Stimulated activated naive CD8-positive, alpha-beta T cell treated with anti-CD3 and anti-CD28 coated beads, Interleukin-15, amount 100 ng/mL, for 72 hours (primary cell): ENCODE measurements at regions not wholly inside any gene's neighbourhood (a gene's known extent, or its start where the extent isn't known, plus 50 kb on each side); places are given as distances from the start of the nearest gene placed in this dataset.
"Not testable (repeated sequence)": the region's sequence is repeated elsewhere in the genome, so short reads cannot be mapped to it uniquely, and the experiment has no call there.

ENCODE experiments used
- ATAC-seq: fragments of 150-1000 bp; cut with Tn5 transposase; 2 replicates; pipeline ENCODE4 v1.10.0; 2021; ENCODE audit warnings: mild to moderate bottlenecking, moderate library complexity
- DNase-seq, 2 donors: peaks; one replicate each; pipeline ENCODE4 v3.0.0; 2021 to 2022
- H3K27ac Mint-ChIP-seq, 2 donors: one replicate each; pipeline ENCODE4 v1.8.0; 2022; ENCODE audit warnings: mild to moderate bottlenecking in 2 of 2, mixed read lengths in 2 of 2, moderate library complexity in 2 of 2
- H3K27me3 Mint-ChIP-seq: one replicate; pipeline ENCODE4 v1.8.0; 2022; ENCODE audit warnings: mixed read lengths
- H3K4me1 Mint-ChIP-seq: one replicate; pipeline ENCODE4 v1.8.0; 2022; ENCODE audit warnings: mild to moderate bottlenecking, mixed read lengths
- H3K4me3 Mint-ChIP-seq, 2 donors: one replicate each; pipeline ENCODE4 v1.8.0; 2022; ENCODE audit warnings: mild to moderate bottlenecking in 2 of 2, mixed read lengths in 2 of 2, moderate library complexity in 1 of 2
- H3K9me3 Mint-ChIP-seq, 2 donors: one replicate each; pipeline ENCODE4 v1.8.0; 2022; ENCODE audit warnings: mixed read lengths in 2 of 2

- Mint-ChIP-seq H3K27me3 (peaks cover 100% of the 10 kb centered on the region), H3K9me3 (peaks cover 7 to 15% of the 10 kb centered on the region in 2 donors), H3K27ac (no peak overlapping the region), H3K4me1 (peaks cover 24% of the 10 kb centered on the region), H3K4me3 (no peak overlapping the region)
- ATAC-seq (no peak), DNase-seq (no peak)
Observed at GRCh38 chr6:27542485-27542884, 69.6 kb upstream of the ZNF184 start.

- peaks cover 100% of the 10 kb centered on the region for H3K27me3 Mint-ChIP-seq
- H3K4me3 Mint-ChIP-seq: no peak overlapping the region
- peaks cover 7 to 11% of the 10 kb centered on the region in 2 donors for H3K9me3 Mint-ChIP-seq
- H3K27ac Mint-ChIP-seq: no peak overlapping the region
- ATAC-seq (no peak), DNase-seq (no peak)
- H3K4me1 Mint-ChIP-seq: peaks cover 18% of the 10 kb centered on the region
Observed at GRCh38 chr6:27541933-27542297, 69.0 kb upstream of the ZNF184 start.

GRCh38 chr6:27541212-27541932 is 68.5 kb upstream of the ZNF184 start:
- H3K27me3 Mint-ChIP-seq: peaks cover 100% of the 10 kb centered on the region
- no peak for ATAC-seq
- peaks cover 16% of the 10 kb centered on the region for H3K4me1 Mint-ChIP-seq
- H3K27ac Mint-ChIP-seq: no peak overlapping the region
- no peak overlapping the region for H3K4me3 Mint-ChIP-seq
- DNase-seq: no peak
- peaks cover 6 to 7% of the 10 kb centered on the region in 2 donors for H3K9me3 Mint-ChIP-seq

- DNase-seq: no peak
- ATAC-seq: no peak
- H3K9me3 Mint-ChIP-seq: peaks cover 6 to 7% of the 10 kb centered on the region in 2 donors
- H3K27me3 Mint-ChIP-seq: peaks cover 99% of the 10 kb centered on the region
- no peak overlapping the region for H3K27ac Mint-ChIP-seq
- H3K4me1 Mint-ChIP-seq: peaks cover 2% of the 10 kb centered on the region
- no peak overlapping the region for H3K4me3 Mint-ChIP-seq
Observed at GRCh38 chr6:27539551-27539950, 66.6 kb upstream of the ZNF184 start.

GRCh38 chr6:27532820-27533538 is 60.1 kb upstream of the ZNF184 start:
- no peak overlapping the region for H3K4me3 Mint-ChIP-seq
- H3K4me1 Mint-ChIP-seq: no peaks in the 10 kb centered on the region
- H3K27me3 Mint-ChIP-seq: peaks cover 90% of the 10 kb centered on the region
- DNase-seq: no peak
- no peak overlapping the region for H3K27ac Mint-ChIP-seq
- ATAC-seq: no peak
- no peaks in the 10 kb centered on the region for H3K9me3 Mint-ChIP-seq

- no peaks in the 10 kb centered on the region for H3K9me3 Mint-ChIP-seq
- H3K4me1 Mint-ChIP-seq: no peaks in the 10 kb centered on the region
- no peak overlapping the region for H3K4me3 Mint-ChIP-seq
- peaks cover 88% of the 10 kb centered on the region for H3K27me3 Mint-ChIP-seq
- no peak overlapping the region for H3K27ac Mint-ChIP-seq
- DNase-seq: no peak
- ATAC-seq: no peak
Observed at GRCh38 chr6:27531772-27532459, 59.0 kb upstream of the ZNF184 start.

- not testable (repeated sequence) for H3K9me3 Mint-ChIP-seq, H3K4me3 Mint-ChIP-seq, DNase-seq, H3K27ac Mint-ChIP-seq, H3K4me1 Mint-ChIP-seq, ATAC-seq
- peaks cover 71% of the 10 kb centered on the region for H3K27me3 Mint-ChIP-seq
Observed at GRCh38 chr6:27529796-27530195, 56.9 kb upstream of the ZNF184 start.

- Mint-ChIP-seq H3K27ac (no peak overlapping the region), H3K4me3 (no peak overlapping the region), H3K4me1 (no peaks in the 10 kb centered on the region), H3K27me3 (peaks cover 67% of the 10 kb centered on the region), H3K9me3 (no peaks in the 10 kb centered on the region)
- DNase-seq (no peak), ATAC-seq (no peak)
Observed at GRCh38 chr6:27528714-27529113, 55.8 kb upstream of the ZNF184 start.
